ENCODE measurements at regions not wholly inside any gene's neighbourhood (a gene's known extent, or its start where the extent isn't known, plus 50 kb on each side); places are given as distances from the start of the nearest gene placed in this dataset.

DNA sequence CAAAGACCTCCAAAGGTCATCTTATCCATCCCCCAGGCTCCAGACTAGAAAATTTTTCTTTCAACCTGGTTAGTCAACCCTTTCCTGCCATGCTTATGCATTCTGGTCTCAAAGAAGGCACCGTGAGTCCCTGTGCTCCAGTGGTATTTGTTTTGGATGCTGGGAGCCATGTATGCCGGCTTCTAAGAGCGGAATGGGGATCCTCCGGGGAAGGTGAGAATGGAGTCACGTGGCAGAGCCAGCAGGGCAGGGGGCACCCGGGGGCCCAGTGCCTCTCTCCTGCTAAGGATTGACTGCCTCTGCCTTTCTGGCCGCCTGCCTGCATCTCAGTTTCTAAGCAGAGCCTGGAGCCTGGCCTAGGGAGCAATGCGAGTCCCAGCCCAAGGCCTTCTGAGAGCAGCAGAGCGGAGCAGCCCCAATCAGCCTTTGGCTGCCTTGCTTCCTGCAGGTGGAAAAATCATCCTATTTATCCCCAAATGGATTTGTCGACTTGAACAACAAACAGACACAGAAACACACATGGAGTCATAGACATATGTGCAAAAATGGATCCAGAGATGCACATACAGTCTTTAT is 141.0 kb downstream of the PJA1 start:
- H3K9me3 ChIP-seq, result no peaks in the 10 kb centered on the region
- ATAC-seq, result no peak
- DNase-seq, result no peak
- no peak overlapping the region for H3K27ac ChIP-seq
- intact Hi-C loops (cut with DNase I), result no loop called here
- no peaks in the 10 kb centered on the region for H3K36me3 ChIP-seq
- H3K4me1 ChIP-seq, result peaks cover 9% of the 10 kb centered on the region
- H3K4me3 ChIP-seq, result no peak overlapping the region
- no peak for TF ChIP-seq CTCF (IDR thresholded peaks at IDR 0.05)
- H3K27me3 ChIP-seq, result no peaks in the 10 kb centered on the region

DNA sequence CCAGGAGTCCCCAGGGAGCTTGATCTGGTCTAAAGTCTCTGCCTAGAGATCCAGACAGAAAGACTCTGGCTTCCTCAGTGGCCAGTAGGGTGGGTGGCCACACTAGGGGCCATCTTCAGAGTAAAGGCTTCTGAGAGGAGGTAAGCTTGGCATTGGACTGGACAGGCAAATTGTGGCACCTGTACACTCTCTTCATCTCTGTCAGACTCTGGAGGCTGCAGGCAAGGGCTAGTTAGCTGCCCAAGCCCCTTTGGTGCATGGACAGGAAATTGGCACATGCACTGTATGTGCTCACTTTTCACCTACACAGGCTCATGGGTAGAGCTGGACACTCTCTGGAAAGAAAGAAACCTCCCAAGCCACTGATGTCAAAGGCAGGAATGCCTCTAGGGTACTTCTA is 142.8 kb downstream of the PJA1 start:
- Histone ChIP-seq H3K27me3 (no peaks in the 10 kb centered on the region), H3K27ac (no peak overlapping the region), H3K4me3 (no peak overlapping the region), H3K9me3 (no peaks in the 10 kb centered on the region), H3K4me1 (peaks cover 9% of the 10 kb centered on the region), H3K36me3 (no peaks in the 10 kb centered on the region)
- DNase-seq, result no peak
- TF ChIP-seq CTCF (IDR thresholded peaks at IDR 0.05), result no peak
- intact Hi-C loops (cut with DNase I), result no loop called here
- no peak for ATAC-seq

GRCh38 chrX:69021141-69021960 is 143.9 kb downstream of the PJA1 start:
- Histone ChIP-seq H3K27me3 (no peaks in the 10 kb centered on the region), H3K4me1 (peaks cover 9% of the 10 kb centered on the region), H3K36me3 (no peaks in the 10 kb centered on the region), H3K4me3 (no peak overlapping the region), H3K9me3 (no peaks in the 10 kb centered on the region), H3K27ac (no peak overlapping the region)
- intact Hi-C loops (cut with DNase I), result no loop called here
- DNase-seq, result no peak
- no peak for TF ChIP-seq CTCF (IDR thresholded peaks at IDR 0.05)
- ATAC-seq, result no peak

DNA sequence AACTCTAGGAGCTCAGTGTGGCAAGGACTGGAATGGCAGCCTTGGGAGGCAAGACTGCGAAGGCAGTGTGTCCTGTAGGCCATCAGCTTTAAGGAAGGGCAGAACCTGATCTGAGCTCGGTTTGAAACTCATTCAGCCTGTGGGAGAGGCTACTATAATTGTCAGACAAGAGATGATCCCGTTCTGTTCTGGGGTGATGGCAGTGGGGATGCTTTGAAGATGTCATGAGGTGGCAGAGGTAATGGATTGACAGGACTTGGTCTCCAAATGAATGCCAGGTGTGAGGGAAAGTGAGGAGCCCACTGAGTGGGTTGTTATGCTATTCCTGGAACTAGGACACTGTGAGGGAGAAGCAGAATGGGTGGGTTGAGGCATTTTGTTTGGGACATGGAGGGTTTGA is 144.9 kb downstream of the PJA1 start:
- Histone ChIP-seq H3K9me3 (no peaks in the 10 kb centered on the region), H3K4me3 (no peak overlapping the region), H3K27ac (no peak overlapping the region), H3K4me1 (peaks cover 9% of the 10 kb centered on the region), H3K36me3 (no peaks in the 10 kb centered on the region), H3K27me3 (no peaks in the 10 kb centered on the region)
- intact Hi-C loops (cut with DNase I), result no loop called here
- no peak for TF ChIP-seq CTCF (IDR thresholded peaks at IDR 0.05)
- no peak for ATAC-seq
- no peak for DNase-seq

GRCh38 chrX:69019073-69019890 is 146.0 kb downstream of the PJA1 start:
- no peak for DNase-seq
- H3K9me3 ChIP-seq, result no peaks in the 10 kb centered on the region
- no peak overlapping the region for H3K27ac ChIP-seq
- no peaks in the 10 kb centered on the region for H3K27me3 ChIP-seq
- peaks cover 3% of the 10 kb centered on the region for H3K4me1 ChIP-seq
- no peak overlapping the region for H3K4me3 ChIP-seq
- no peaks in the 10 kb centered on the region for H3K36me3 ChIP-seq
- ATAC-seq, result no peak
- TF ChIP-seq CTCF (IDR thresholded peaks at IDR 0.05), result no peak
- intact Hi-C loops (cut with DNase I), result no loop called here

All from upper lobe of right lung (tissue), 1 donor.